ENCODE measurements at regions not wholly inside any gene's neighbourhood (a gene's known extent, or its start where the extent isn't known, plus 50 kb on each side); places are given as distances from the start of the nearest gene placed in this dataset.
"Not testable (repeated sequence)": the region's sequence is repeated elsewhere in the genome, so short reads cannot be mapped to it uniquely, and the experiment has no call there.

- peaks cover 0 to 18% of the 10 kb centered on the region in 2 experiments; a peak in 2 of 5 replicates for H3K4me1 ChIP-seq (replicated peaks in 1 of 2; ENCODE audit: control insufficient read depth in 2 of 2, insufficient read depth in 2 of 2, low read length in 2 of 2)
- H3K4me2 ChIP-seq (ENCODE audit: insufficient read depth, low read length); H3K27ac ChIP-seq (ENCODE audit: extremely low read depth, low read depth, low read length); POLR2A ChIA-PET; H4K20me1 ChIP-seq (replicated peaks; ENCODE audit: control insufficient read depth, insufficient read depth, low read length); H3K4me3 ChIP-seq; FAIRE-seq; CTCF ChIA-PET (ENCODE audit: low intra/inter-chr PET ratio); H3K36me3 ChIP-seq (ENCODE audit: control insufficient read depth, insufficient read depth, low read length); H2AFZ ChIP-seq (ENCODE audit: low read depth, low read length); BruUV-seq (replicated peaks); H3K79me2 ChIP-seq (ENCODE audit: control insufficient read depth, insufficient read depth, low read length); ATAC-seq; DNase-seq (ENCODE audit: extremely low read depth in 1 of 4, low spot score in 3 of 4); H3K9me1 ChIP-seq (ENCODE audit: control insufficient read depth, insufficient read depth, low read length); H3K9me3 ChIP-seq (replicated peaks; ENCODE audit: control insufficient read depth, insufficient read depth, low read depth, low read length): not testable (repeated sequence)
- H3K27me3 ChIP-seq (ENCODE audit: control insufficient read depth in 2 of 2, insufficient read depth in 2 of 2, low read length in 2 of 2), result peaks cover 0 to 15% of the 10 kb centered on the region in 2 experiments; a peak in 2 of 5 replicates
- WGBS (ENCODE audit: insufficient coverage, low coverage, missing lambda C conversion rate), result 58% methylated on average over 4 of the region's 16 CpGs
- TF ChIP-seq SAFB (IDR thresholded peaks at IDR 0.05; ENCODE audit: borderline replicate concordance, low read depth, low read length), result 0 out of 2 replicates have a peak, but pooled peaks have one; percentile 43
- intact Hi-C loops (cut with micrococcal nuclease) (loop anchor here (10.0 kb wide), 3 partner anchors 535 to 735 kb away; no protein-coding TSS in a partner anchor), in situ Hi-C loops (cut with MboI) (loop anchor here (10.0 kb wide), 3 partner anchors 545 to 1225 kb away; no protein-coding TSS in a partner anchor)
- H3K9ac ChIP-seq (ENCODE audit: insufficient read depth in 1 of 2, low read depth in 2 of 2, low read length in 2 of 2), result peak overlapping the region in 1 of 2 experiments; percentile 64; a peak in 2 of 4 replicates
Measured at GRCh38 chr22:44619560-44620128, 82.4 kb upstream of the PRR5 start.

GRCh38 chr22:44618910-44619309 is 83.1 kb upstream of the PRR5 start:
- H3K9me3 ChIP-seq (replicated peaks; ENCODE audit: control insufficient read depth, insufficient read depth, low read depth, low read length); H3K79me2 ChIP-seq (ENCODE audit: control insufficient read depth, insufficient read depth, low read length); BruUV-seq (replicated peaks); H3K9me1 ChIP-seq (ENCODE audit: control insufficient read depth, insufficient read depth, low read length); H2AFZ ChIP-seq (ENCODE audit: low read depth, low read length); intact Hi-C loops (cut with micrococcal nuclease); H3K9ac ChIP-seq (ENCODE audit: insufficient read depth in 1 of 2, low read depth in 2 of 2, low read length in 2 of 2); H3K4me2 ChIP-seq (ENCODE audit: insufficient read depth, low read length); H3K36me3 ChIP-seq (ENCODE audit: control insufficient read depth, insufficient read depth, low read length); H3K4me3 ChIP-seq; H3K27ac ChIP-seq (ENCODE audit: extremely low read depth, low read depth, low read length); CTCF ChIA-PET (ENCODE audit: low intra/inter-chr PET ratio); DNase-seq (ENCODE audit: extremely low read depth in 1 of 4, low spot score in 3 of 4); in situ Hi-C loops (cut with MboI); H4K20me1 ChIP-seq (replicated peaks; ENCODE audit: control insufficient read depth, insufficient read depth, low read length); POLR2A ChIA-PET; ATAC-seq: not testable (repeated sequence)
- peaks cover 0 to 16% of the 10 kb centered on the region in 2 experiments; a peak in 2 of 5 replicates for H3K4me1 ChIP-seq (replicated peaks in 1 of 2; ENCODE audit: control insufficient read depth in 2 of 2, insufficient read depth in 2 of 2, low read length in 2 of 2)
- H3K27me3 ChIP-seq (ENCODE audit: control insufficient read depth in 2 of 2, insufficient read depth in 2 of 2, low read length in 2 of 2), result peaks cover 0 to 15% of the 10 kb centered on the region in 2 experiments; a peak in 2 of 5 replicates
- FAIRE-seq, result peak; percentile 65
- WGBS (ENCODE audit: insufficient coverage, low coverage, missing lambda C conversion rate), result 58% methylated on average over 2 of the region's 6 CpGs

All from K562 (cell line).